Mesenchymal stem cell (in vitro differentiated cells and primary cell): ENCODE measurements at regions not wholly inside any gene's neighbourhood (a gene's known extent, or its start where the extent isn't known, plus 50 kb on each side); places are given as distances from the start of the nearest gene placed in this dataset.

ENCODE experiments used
- DNase-seq: peaks from one replicate; pipeline ENCODE4 v3.0.0-alpha.2; 2013
- H2AFZ ChIP-seq: one replicate; pipeline ENCODE4 v1.6.1; 2013; ENCODE audit warnings: low read depth, mild to moderate bottlenecking, control low read depth, inconsistent platforms, low read length, moderate library complexity
- H2AK5ac ChIP-seq: 2 replicates; pipeline ENCODE4 v1.6.1; 2013; ENCODE audit warnings: low read length, moderate library complexity, mild to moderate bottlenecking, inconsistent platforms; ENCODE audit not compliant: severe bottlenecking
- H2BK120ac ChIP-seq: one replicate; pipeline ENCODE4 v1.6.1; 2013; ENCODE audit warnings: low read depth, mild to moderate bottlenecking, inconsistent platforms, low read length, moderate library complexity
- H2BK12ac ChIP-seq, 2 experiments: one replicate each; pipeline ENCODE4 v1.6.1; 2013; ENCODE audit warnings: inconsistent platforms in 2 of 2, low read length in 2 of 2, mild to moderate bottlenecking in 2 of 2, moderate library complexity in 2 of 2, control low read depth in 1 of 2
- H2BK15ac ChIP-seq: one replicate; pipeline ENCODE4 v1.6.1; 2013; ENCODE audit warnings: mild to moderate bottlenecking, low read depth, inconsistent platforms; ENCODE audit not compliant: poor library complexity, severe bottlenecking
- H2BK5ac ChIP-seq: 2 replicates; pipeline ENCODE4 v1.6.1; 2013; ENCODE audit warnings: low read depth, mild to moderate bottlenecking, low read length, control low read depth, inconsistent platforms; ENCODE audit not compliant: poor library complexity, severe bottlenecking
- H3K14ac ChIP-seq, 2 experiments: one replicate each; pipeline ENCODE4 v1.6.1; 2013; ENCODE audit warnings: inconsistent platforms in 2 of 2, low read length in 2 of 2, control low read depth in 1 of 2, mild to moderate bottlenecking in 1 of 2, moderate library complexity in 1 of 2
- H3K18ac ChIP-seq, 2 experiments: one replicate each; pipeline ENCODE4 v1.6.1; 2013; ENCODE audit warnings: inconsistent platforms in 2 of 2, low read length in 2 of 2, control low read depth in 1 of 2, low read depth in 1 of 2, mild to moderate bottlenecking in 1 of 2
- H3K23ac ChIP-seq, 2 experiments: one replicate each; pipeline ENCODE4 v1.6.1; 2013; ENCODE audit warnings: inconsistent platforms in 2 of 2, low read length in 2 of 2, mild to moderate bottlenecking in 2 of 2, moderate library complexity in 2 of 2, control low read depth in 1 of 2
- H3K27ac ChIP-seq: 2 replicates; pipeline ENCODE4 v1.5.1; 2013; ENCODE audit warnings: mild to moderate bottlenecking, moderate library complexity, low read length, control low read depth, inconsistent platforms; ENCODE audit not compliant: poor library complexity, severe bottlenecking
- H3K27me3 ChIP-seq, 2 experiments: 2 replicates each; pipeline versions ENCODE4 v1.6.1 to v1.7.0; 2013; ENCODE audit warnings: low read length in 2 of 2, mild to moderate bottlenecking in 2 of 2, moderate library complexity in 2 of 2, control low read depth in 1 of 2, inconsistent platforms in 1 of 2; ENCODE audit not compliant: control insufficient read depth in 1 of 2, insufficient read depth in 1 of 2
- H3K36me3 ChIP-seq, 2 experiments: 2 replicates each; pipeline versions ENCODE4 v1.6.1 to v1.7.0; 2013; ENCODE audit warnings: low read length in 2 of 2, control low read depth in 1 of 2, inconsistent platforms in 1 of 2, low read depth in 1 of 2, mild to moderate bottlenecking in 1 of 2; ENCODE audit not compliant: insufficient read depth in 2 of 2, control insufficient read depth in 1 of 2
- H3K4ac ChIP-seq, 2 experiments: one replicate each; pipeline ENCODE4 v1.6.1; 2013; ENCODE audit warnings: inconsistent platforms in 2 of 2, low read length in 2 of 2, mild to moderate bottlenecking in 2 of 2, moderate library complexity in 2 of 2, control low read depth in 1 of 2, low read depth in 1 of 2
- H3K4me1 ChIP-seq: 2 replicates; pipeline ENCODE4 v1.6.1; 2013; ENCODE audit warnings: low read depth, low read length, control low read depth; ENCODE audit not compliant: control insufficient read depth, insufficient read depth
- H3K4me2 ChIP-seq: 2 replicates; pipeline ENCODE4 v1.6.1; 2013; ENCODE audit warnings: low read length, mild to moderate bottlenecking, inconsistent platforms; ENCODE audit not compliant: poor library complexity, severe bottlenecking
- H3K4me3 ChIP-seq, 2 experiments: 2 replicates each; pipeline versions ENCODE4 v1.5.1 to v1.7.0; 2013; ENCODE audit warnings: low read length in 2 of 2, mild to moderate bottlenecking in 2 of 2, control low read depth in 1 of 2, low read depth in 1 of 2; ENCODE audit not compliant: insufficient read depth in 1 of 2
- H3K79me1 ChIP-seq: replicated peaks from 2 replicates; pipeline ENCODE4 v1.6.1; 2013; ENCODE audit warnings: mild to moderate bottlenecking, control low read depth, low read length, inconsistent platforms; ENCODE audit not compliant: poor library complexity, severe bottlenecking
- H3K9ac ChIP-seq: 2 replicates; pipeline ENCODE4 v1.7.0; 2013; ENCODE audit warnings: mild to moderate bottlenecking, low read length, moderate library complexity
- H3K9me3 ChIP-seq: 2 replicates; pipeline ENCODE4 v1.7.0; 2013; ENCODE audit warnings: mild to moderate bottlenecking, low read length; ENCODE audit not compliant: control insufficient read depth
- H4K8ac ChIP-seq: one replicate; pipeline ENCODE4 v1.6.1; 2013; ENCODE audit warnings: inconsistent platforms, mild to moderate bottlenecking, low read length, moderate library complexity
- H4K91ac ChIP-seq: one replicate; pipeline ENCODE4 v1.6.1; 2013; ENCODE audit warnings: mild to moderate bottlenecking, low read length, inconsistent platforms
- WGBS: methylation state at CpG from one replicate; pipeline ENCODE4 v1.1.7; 2013; ENCODE audit warnings: mixed read lengths; 5-methylcytosine and 5-hydroxymethylcytosine counted together

DNA sequence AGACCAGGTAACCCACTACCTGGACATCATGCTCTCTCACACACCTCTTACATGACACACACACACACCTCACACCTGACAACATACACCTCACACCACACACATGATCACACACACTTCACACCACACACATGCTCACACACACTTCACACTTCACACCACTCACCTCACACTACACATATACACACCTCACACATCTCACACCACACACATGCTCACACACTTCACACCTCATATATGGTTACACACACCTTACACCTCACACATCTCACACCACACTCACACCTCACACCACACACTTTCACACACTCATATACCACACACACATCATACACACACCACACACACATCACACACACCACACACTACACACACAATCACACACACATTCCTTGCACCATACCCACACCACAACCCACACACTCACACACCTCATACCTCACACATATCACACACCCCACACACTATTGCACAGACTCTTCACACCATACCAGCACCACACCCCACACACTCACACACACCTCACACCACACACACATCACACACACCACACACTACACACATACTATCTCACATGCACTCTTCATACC is 98.1 kb upstream of the PIEZO2 start:
- Histone ChIP-seq H3K9me3 (no peaks in the 10 kb centered on the region), H4K91ac (no peak overlapping the region), H2BK120ac (no peak overlapping the region), H3K27ac (no peak overlapping the region), H2BK15ac (no peak overlapping the region), H2AFZ (no peak overlapping the region), H2AK5ac (no peak overlapping the region), H3K4me3 (peak overlapping the region in 1 of 2 experiments; percentile 32), H2BK5ac (no peak overlapping the region), H3K4me2 (no peak overlapping the region), H3K36me3 (no peaks in the 10 kb centered on the region), H3K14ac (peak overlapping the region in 1 of 2 experiments; percentile 12), H2BK12ac (no peak overlapping the region), H3K4me1 (peaks cover under 1% of the 10 kb centered on the region), H3K23ac (no peak overlapping the region), H4K8ac (peak overlapping the region; percentile 13), H3K4ac (no peak overlapping the region), H3K9ac (peak overlapping the region; percentile 28), H3K18ac (no peak overlapping the region), H3K27me3 (peaks cover 0 to 3% of the 10 kb centered on the region in 2 experiments), H3K79me1 (no peaks in the 10 kb centered on the region)
- no peak for DNase-seq

- Histone ChIP-seq H3K4me2 (no peak overlapping the region), H3K27ac (no peak overlapping the region), H3K36me3 (no peaks in the 10 kb centered on the region), H3K9ac (peak overlapping the region; percentile 67), H3K4me1 (no peaks in the 10 kb centered on the region), H3K18ac (no peak overlapping the region), H2AFZ (no peak overlapping the region), H3K23ac (no peak overlapping the region), H2AK5ac (no peak overlapping the region), H3K79me1 (no peaks in the 10 kb centered on the region), H3K4ac (no peak overlapping the region), H4K8ac (peak overlapping the region; percentile 13), H3K4me3 (peak overlapping the region in 1 of 2 experiments; percentile 54), H2BK12ac (no peak overlapping the region), H2BK5ac (no peak overlapping the region), H2BK120ac (no peak overlapping the region), H3K9me3 (no peaks in the 10 kb centered on the region), H3K14ac (no peak overlapping the region), H3K27me3 (peaks cover 0 to 3% of the 10 kb centered on the region in 2 experiments), H2BK15ac (no peak overlapping the region), H4K91ac (no peak overlapping the region)
- 82% methylated on average over 16 of the region's 16 CpGs for WGBS
- peak; percentile 19 for DNase-seq
These were observed 97.3 kb upstream of the PIEZO2 start for GRCh38 chr18:11246495-11247300.

- no peak overlapping the region for H3K27ac ChIP-seq
- no peak overlapping the region for H3K4me3 ChIP-seq
- H2BK15ac ChIP-seq, result no peak overlapping the region
- no peak overlapping the region for H2BK12ac ChIP-seq
- H3K23ac ChIP-seq, result no peak overlapping the region
- no peak overlapping the region for H2BK5ac ChIP-seq
- no peak overlapping the region for H2AK5ac ChIP-seq
- H3K4ac ChIP-seq, result no peak overlapping the region
- H3K79me1 ChIP-seq, result no peaks in the 10 kb centered on the region
- H3K18ac ChIP-seq, result no peak overlapping the region
- H4K8ac ChIP-seq, result no peak overlapping the region
- WGBS, result 70% methylated on average over 2 of the region's 2 CpGs
- H3K27me3 ChIP-seq, result peaks cover 0 to 3% of the 10 kb centered on the region in 2 experiments
- H2BK120ac ChIP-seq, result no peak overlapping the region
- H3K9me3 ChIP-seq, result no peaks in the 10 kb centered on the region
- H3K4me1 ChIP-seq, result no peaks in the 10 kb centered on the region
- H3K14ac ChIP-seq, result no peak overlapping the region
- H3K9ac ChIP-seq, result peak overlapping the region; percentile 67
- H3K36me3 ChIP-seq, result no peaks in the 10 kb centered on the region
- no peak overlapping the region for H4K91ac ChIP-seq
- H2AFZ ChIP-seq, result no peak overlapping the region
- no peak overlapping the region for H3K4me2 ChIP-seq
- no peak for DNase-seq
These were observed 96.5 kb upstream of the PIEZO2 start for GRCh38 chr18:11245879-11246278.

DNA sequence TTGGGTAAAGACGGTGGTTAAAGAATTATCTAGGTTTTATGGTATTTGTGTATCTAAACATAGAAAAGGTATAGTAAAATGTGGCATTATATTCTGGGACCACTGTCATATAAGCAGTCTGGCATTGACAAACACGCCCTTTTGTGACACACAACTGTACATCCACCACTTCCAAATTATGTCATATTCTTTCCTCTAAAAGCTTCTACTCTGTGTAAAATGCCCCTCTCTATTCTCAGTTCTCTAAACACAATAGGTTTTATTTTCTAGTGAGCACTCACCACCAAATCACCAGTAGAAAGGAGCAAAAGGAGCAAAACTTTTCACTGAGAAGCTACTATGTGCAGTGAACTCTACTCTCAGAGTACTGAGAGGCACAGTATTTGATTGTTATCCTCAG is 88.1 kb upstream of the PIEZO2 start:
- H2AK5ac ChIP-seq, result no peak overlapping the region
- no peak overlapping the region for H3K27ac ChIP-seq
- WGBS, result 77% methylated on average over 1 of the region's 2 CpGs
- no peak overlapping the region for H3K18ac ChIP-seq
- no peak overlapping the region for H3K4ac ChIP-seq
- no peaks in the 10 kb centered on the region for H3K27me3 ChIP-seq
- no peak overlapping the region for H3K4me2 ChIP-seq
- no peak overlapping the region for H3K23ac ChIP-seq
- H3K4me3 ChIP-seq, result no peak overlapping the region
- H3K79me1 ChIP-seq, result no peaks in the 10 kb centered on the region
- peaks cover 3% of the 10 kb centered on the region for H3K9me3 ChIP-seq
- no peaks in the 10 kb centered on the region for H3K36me3 ChIP-seq
- no peak overlapping the region for H2BK5ac ChIP-seq
- DNase-seq, result no peak
- no peak overlapping the region for H2BK120ac ChIP-seq
- no peak overlapping the region for H3K9ac ChIP-seq
- no peak overlapping the region for H2BK15ac ChIP-seq
- H2AFZ ChIP-seq, result no peak overlapping the region
- H4K8ac ChIP-seq, result no peak overlapping the region
- no peak overlapping the region for H4K91ac ChIP-seq
- H3K14ac ChIP-seq, result no peak overlapping the region
- H2BK12ac ChIP-seq, result no peak overlapping the region
- H3K4me1 ChIP-seq, result no peaks in the 10 kb centered on the region
